IMR-90 (cell line): ENCODE measurements at regions not wholly inside any gene's neighbourhood (a gene's known extent, or its start where the extent isn't known, plus 50 kb on each side); places are given as distances from the start of the nearest gene placed in this dataset.

ENCODE experiments used
- USF2 ChIP-seq: fragments of 150-350 bp; IDR thresholded peaks from 2 replicates; pipeline ENCODE4 v1.6.1; 2017; ENCODE audit warnings: mild to moderate bottlenecking, antibody characterized with exemption, low read length, low read depth
- TF ChIP-seq, protein P1 (sequence below): conservative IDR thresholded peaks from 2 replicates; pipeline ENCODE4 v1.5.1; 2012; ENCODE audit warnings: mild to moderate bottlenecking, low read depth, low read length, improper control_type of control experiment

- TF ChIP-seq, protein P1, sequence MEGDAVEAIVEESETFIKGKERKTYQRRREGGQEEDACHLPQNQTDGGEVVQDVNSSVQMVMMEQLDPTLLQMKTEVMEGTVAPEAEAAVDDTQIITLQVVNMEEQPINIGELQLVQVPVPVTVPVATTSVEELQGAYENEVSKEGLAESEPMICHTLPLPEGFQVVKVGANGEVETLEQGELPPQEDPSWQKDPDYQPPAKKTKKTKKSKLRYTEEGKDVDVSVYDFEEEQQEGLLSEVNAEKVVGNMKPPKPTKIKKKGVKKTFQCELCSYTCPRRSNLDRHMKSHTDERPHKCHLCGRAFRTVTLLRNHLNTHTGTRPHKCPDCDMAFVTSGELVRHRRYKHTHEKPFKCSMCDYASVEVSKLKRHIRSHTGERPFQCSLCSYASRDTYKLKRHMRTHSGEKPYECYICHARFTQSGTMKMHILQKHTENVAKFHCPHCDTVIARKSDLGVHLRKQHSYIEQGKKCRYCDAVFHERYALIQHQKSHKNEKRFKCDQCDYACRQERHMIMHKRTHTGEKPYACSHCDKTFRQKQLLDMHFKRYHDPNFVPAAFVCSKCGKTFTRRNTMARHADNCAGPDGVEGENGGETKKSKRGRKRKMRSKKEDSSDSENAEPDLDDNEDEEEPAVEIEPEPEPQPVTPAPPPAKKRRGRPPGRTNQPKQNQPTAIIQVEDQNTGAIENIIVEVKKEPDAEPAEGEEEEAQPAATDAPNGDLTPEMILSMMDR, result no peak
- no peak for TF ChIP-seq USF2
Measured at GRCh38 chr2:140033638-140034037, 1253.4 kb upstream of the NXPH2 start.
